HEK293 (cell line): ENCODE measurements at regions not wholly inside any gene's neighbourhood (a gene's known extent, or its start where the extent isn't known, plus 50 kb on each side); places are given as distances from the start of the nearest gene placed in this dataset.

Source experiments
- CTCF ChIA-PET: fragments of 350-600 bp; formaldehyde crosslinking; extraction: SDS; loops from one replicate; lab custom pipeline; 2021; ENCODE audit warnings: antibody characterized with exemption; lab: Yijun Ruan, JAX
- POLR2A ChIA-PET: fragments of 300-600 bp; formaldehyde crosslinking; extraction: SDS; loops from one replicate; lab custom pipeline; 2020; ENCODE audit warnings: antibody characterized with exemption, inconsistent platforms; lab: Yijun Ruan, JAX
- H3K27ac ChIP-seq: fragments of 200-500 bp; sonication (Bioruptor generic); 2 replicates; pipeline ENCODE4 v1.5.1; 2014; ENCODE audit warnings: low read depth, low read length, control low read depth, inconsistent platforms; ENCODE audit errors: extremely low read depth
- H3K36me3 ChIP-seq, 2 experiments: fragments of 200-500 bp in 1 of 2; sonication (Bioruptor generic) in 1 of 2; 1 replicate in 1 of 2; 2 replicates in 1 of 2; pipeline ENCODE4 v1.5.1; 2014 to 2017; ENCODE audit warnings: inconsistent platforms in 2 of 2, low read length in 2 of 2; ENCODE audit not compliant: control insufficient read depth in 2 of 2, insufficient read depth in 1 of 2
- H3K4me1 ChIP-seq: fragments of 200-500 bp; sonication (Bioruptor generic); 2 replicates; pipeline ENCODE4 v1.5.1; 2014; ENCODE audit warnings: mild to moderate bottlenecking, low read length, inconsistent platforms; ENCODE audit not compliant: control insufficient read depth, insufficient read depth
- H3K4me3 ChIP-seq: 2 replicates; pipeline ENCODE4 v1.5.1; 2011; ENCODE audit warnings: low read depth, mild to moderate bottlenecking, control low read depth, low read length, moderate library complexity
- H3K9me3 ChIP-seq: fragments of 200-500 bp; sonication (Bioruptor generic); 2 replicates; pipeline ENCODE4 v1.5.1; 2014; ENCODE audit warnings: low read depth, low read length, inconsistent platforms; ENCODE audit not compliant: control insufficient read depth, insufficient read depth
- BCL11A ChIP-seq: fragments of 450-650 bp; formaldehyde crosslinking; IDR thresholded peaks from 2 replicates; pipeline ENCODE4 v1.5.1; 2016; ENCODE audit warnings: low read depth, missing biosample characterization, missing genetic modification characterization
- EGR2 ChIP-seq: fragments of 450-650 bp; formaldehyde crosslinking; IDR thresholded peaks from 2 replicates; pipeline ENCODE4 v1.5.1; 2016; ENCODE audit warnings: low read depth, missing biosample characterization, missing genetic modification characterization
- IKZF3 ChIP-seq: fragments of 450-650 bp; IDR thresholded peaks from 2 replicates; pipeline ENCODE4 v1.5.0; 2018; ENCODE audit warnings: missing biosample characterization, mild to moderate bottlenecking, missing genetic modification characterization, moderate library complexity
- INSM2 ChIP-seq: fragments of 450-650 bp; formaldehyde crosslinking; IDR thresholded peaks from 2 replicates; pipeline ENCODE4 v1.5.1; 2016; ENCODE audit warnings: missing biosample characterization, missing genetic modification characterization
- KLF16 ChIP-seq: fragments of 450-650 bp; formaldehyde crosslinking; IDR thresholded peaks from 2 replicates; pipeline ENCODE4 v1.5.1; 2017; ENCODE audit warnings: missing biosample characterization, missing genetic modification characterization
- PRDM1 ChIP-seq: fragments of 450-650 bp; formaldehyde crosslinking; IDR thresholded peaks from 2 replicates; pipeline ENCODE4; 2016; ENCODE audit warnings: missing biosample characterization, missing genetic modification characterization
- PRDM4 ChIP-seq: fragments of 450-650 bp; formaldehyde crosslinking; IDR thresholded peaks from 2 replicates; pipeline ENCODE4 v1.5.1; 2017; ENCODE audit warnings: missing biosample characterization, missing genetic modification characterization
- WT1 ChIP-seq: fragments of 450-650 bp; formaldehyde crosslinking; IDR thresholded peaks from 2 replicates; pipeline ENCODE4 v1.5.1; 2016; ENCODE audit warnings: missing biosample characterization, missing genetic modification characterization
- YY2 ChIP-seq: fragments of 450-650 bp; formaldehyde crosslinking; IDR thresholded peaks from 2 replicates; pipeline ENCODE4 v1.5.1; 2016; ENCODE audit warnings: missing biosample characterization, missing genetic modification characterization
- ZBTB1 ChIP-seq: fragments of 450-650 bp; formaldehyde crosslinking; IDR thresholded peaks from 2 replicates; pipeline ENCODE4 v1.5.1; 2016; ENCODE audit warnings: missing biosample characterization, missing genetic modification characterization
- ZBTB17 ChIP-seq: fragments of 450-650 bp; formaldehyde crosslinking; IDR thresholded peaks from 2 replicates; pipeline ENCODE4 v1.5.1; 2016; ENCODE audit warnings: missing biosample characterization, missing genetic modification characterization
- ZBTB26 ChIP-seq: fragments of 450-650 bp; formaldehyde crosslinking; optimal IDR thresholded peaks from 2 replicates; pipeline ENCODE3; 2016; ENCODE audit warnings: missing biosample characterization, mild to moderate bottlenecking, missing genetic modification characterization
- ZFP69B ChIP-seq: fragments of 450-650 bp; formaldehyde crosslinking; IDR thresholded peaks from 2 replicates; pipeline ENCODE4 v1.5.1; 2016; ENCODE audit warnings: missing biosample characterization, missing genetic modification characterization
- ZNF138 ChIP-seq: fragments of 450-650 bp; formaldehyde crosslinking; IDR thresholded peaks from 2 replicates; pipeline ENCODE4 v1.5.1; 2016; ENCODE audit warnings: missing biosample characterization, missing genetic modification characterization, borderline replicate concordance
- ZNF214 ChIP-seq: fragments of 450-650 bp; formaldehyde crosslinking; IDR thresholded peaks from 2 replicates; pipeline ENCODE4 v1.5.1; 2017; ENCODE audit warnings: missing biosample characterization, mild to moderate bottlenecking, missing genetic modification characterization, borderline replicate concordance
- ZNF23 ChIP-seq: fragments of 450-650 bp; formaldehyde crosslinking; IDR thresholded peaks from 2 replicates; pipeline ENCODE4 v1.5.1; 2016; ENCODE audit warnings: missing biosample characterization, missing genetic modification characterization, borderline replicate concordance
- ZNF433 ChIP-seq: fragments of 450-650 bp; formaldehyde crosslinking; IDR thresholded peaks from 2 replicates; pipeline ENCODE4 v1.5.1; 2016; ENCODE audit warnings: missing biosample characterization, missing genetic modification characterization, low read depth
- ZNF48 ChIP-seq: fragments of 450-650 bp; formaldehyde crosslinking; IDR thresholded peaks from 2 replicates; pipeline ENCODE4 v1.5.1; 2016; ENCODE audit warnings: missing biosample characterization, missing genetic modification characterization
- ZNF544 ChIP-seq: fragments of 450-650 bp; formaldehyde crosslinking; IDR thresholded peaks from 2 replicates; pipeline ENCODE4 v1.5.0; 2017; ENCODE audit warnings: missing biosample characterization, missing genetic modification characterization
- ZNF629 ChIP-seq: fragments of 450-650 bp; formaldehyde crosslinking; IDR thresholded peaks from 2 replicates; pipeline ENCODE4 v1.5.1; 2017; ENCODE audit warnings: missing biosample characterization, missing genetic modification characterization
- ZNF704 ChIP-seq: fragments of 450-650 bp; formaldehyde crosslinking; IDR thresholded peaks from 2 replicates; pipeline ENCODE4 v1.5.1; 2016; ENCODE audit warnings: missing biosample characterization, missing genetic modification characterization
- ZNF791 ChIP-seq: fragments of 450-650 bp; formaldehyde crosslinking; IDR thresholded peaks from 2 replicates; pipeline ENCODE4 v1.5.1; 2016; ENCODE audit warnings: missing biosample characterization, missing genetic modification characterization
- ZNF830 ChIP-seq: fragments of 450-650 bp; IDR thresholded peaks from 2 replicates; pipeline ENCODE4 v1.5.0; 2018; ENCODE audit warnings: missing biosample characterization, missing genetic modification characterization, low read depth, mild to moderate bottlenecking, moderate library complexity
- ZSCAN30 ChIP-seq: fragments of 450-650 bp; IDR thresholded peaks from 2 replicates; pipeline ENCODE4 v1.5.1; 2018; ENCODE audit warnings: missing biosample characterization, mild to moderate bottlenecking, missing genetic modification characterization, moderate library complexity
- ZXDB ChIP-seq: fragments of 450-650 bp; formaldehyde crosslinking; IDR thresholded peaks from 2 replicates; pipeline ENCODE4 v1.5.1; 2016; ENCODE audit warnings: missing biosample characterization, missing genetic modification characterization

- H3K4me1 ChIP-seq = no peaks in the 10 kb centered on the region
- H3K27ac ChIP-seq = no peak overlapping the region
- CTCF ChIA-PET = no interaction called here
- no peaks in the 10 kb centered on the region for H3K9me3 ChIP-seq
- no peaks in the 10 kb centered on the region for H3K36me3 ChIP-seq
- no peak for TF ChIP-seq BCL11A (tag by site-specific recombination)
- no peak for TF ChIP-seq ZNF830 (tag by site-specific recombination)
- no peak for TF ChIP-seq ZNF704 (tag by site-specific recombination)
- no peak for TF ChIP-seq KLF16 (tag by site-specific recombination)
- no peak for TF ChIP-seq IKZF3 (tag by site-specific recombination)
- no peak for TF ChIP-seq ZNF48
- no peak for TF ChIP-seq ZNF791 (tag by site-specific recombination)
- TF ChIP-seq ZBTB26 (tag by site-specific recombination) = no peak
- no peak for TF ChIP-seq ZFP69B
- TF ChIP-seq ZBTB17 = no peak
- no peak for TF ChIP-seq ZNF138 (tag by site-specific recombination)
- TF ChIP-seq PRDM1 (tag by site-specific recombination) = no peak
- TF ChIP-seq EGR2 (tag by site-specific recombination) = no peak
- TF ChIP-seq ZBTB1 (tag by site-specific recombination) = no peak
- no peak for TF ChIP-seq ZNF214 (tag by site-specific recombination)
- TF ChIP-seq YY2 = no peak
- TF ChIP-seq ZNF433 (tag by site-specific recombination) = no peak
- TF ChIP-seq, all 188 proteins: peak for 0
- POLR2A ChIA-PET = no interaction called here
- H3K4me3 ChIP-seq = no peak overlapping the region
Measured at GRCh38 chr2:2653231-2653630, 322.2 kb upstream of the MYT1L start.

GRCh38 chr2:2650608-2651375 lies 319.7 kb upstream of the MYT1L start:
- Histone ChIP-seq H3K9me3 (no peaks in the 10 kb centered on the region), H3K4me3 (no peak overlapping the region), H3K4me1 (no peaks in the 10 kb centered on the region), H3K27ac (no peak overlapping the region), H3K36me3 (no peaks in the 10 kb centered on the region)
- CTCF ChIA-PET = no interaction called here
- POLR2A ChIA-PET = no interaction called here
- TF ChIP-seq ZNF544 (tag by site-specific recombination) (no peak), ZXDB (tag by site-specific recombination) (no peak), ZNF23 (no peak), ZNF629 (tag by site-specific recombination) (no peak), WT1 (no peak), ZSCAN30 (tag by site-specific recombination) (no peak), PRDM4 (no peak), INSM2 (tag by site-specific recombination) (no peak), PRDM1 (tag by site-specific recombination) (no peak), ZFP69B (no peak)
